Posterior cingulate gyrus (tissue), 11 donors: ENCODE measurements at regions not wholly inside any gene's neighbourhood (a gene's known extent, or its start where the extent isn't known, plus 50 kb on each side); places are given as distances from the start of the nearest gene placed in this dataset.

Source experiments
- DNase-seq, 10 donors: peaks; one replicate each; pipeline versions ENCODE4 v3.0.0 to v3.0.0-alpha.2; 2020 to 2021; ENCODE audit warnings: mixed read lengths in 3 of 10
- intact Hi-C: fragments of 100-400 bp; cut with DNase I; formaldehyde crosslinking; loops from one replicate; pipeline ENCODE4 v1.15.1; 2023

DNA sequence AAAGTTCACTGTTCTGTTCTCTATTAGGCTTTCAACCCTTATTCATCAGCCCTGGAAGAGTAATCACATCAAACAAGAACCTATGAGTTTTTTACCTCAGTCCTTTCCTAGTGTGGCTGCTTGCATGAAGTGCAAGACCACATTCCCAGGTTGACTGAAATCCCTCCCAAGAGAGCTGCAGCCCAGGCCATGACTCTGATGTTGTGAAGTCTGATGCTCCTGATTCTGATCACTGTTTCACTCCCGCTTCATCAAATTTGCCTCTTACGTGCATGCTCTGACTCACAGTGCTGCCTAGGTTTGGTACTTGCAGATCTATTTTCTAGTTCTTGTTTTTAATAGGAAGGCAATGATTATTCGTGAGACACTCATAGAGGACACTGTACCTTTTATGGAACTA is 58.2 kb upstream of the DSEL start:
- intact Hi-C loops: no loop called here
- no peak for DNase-seq

DNA sequence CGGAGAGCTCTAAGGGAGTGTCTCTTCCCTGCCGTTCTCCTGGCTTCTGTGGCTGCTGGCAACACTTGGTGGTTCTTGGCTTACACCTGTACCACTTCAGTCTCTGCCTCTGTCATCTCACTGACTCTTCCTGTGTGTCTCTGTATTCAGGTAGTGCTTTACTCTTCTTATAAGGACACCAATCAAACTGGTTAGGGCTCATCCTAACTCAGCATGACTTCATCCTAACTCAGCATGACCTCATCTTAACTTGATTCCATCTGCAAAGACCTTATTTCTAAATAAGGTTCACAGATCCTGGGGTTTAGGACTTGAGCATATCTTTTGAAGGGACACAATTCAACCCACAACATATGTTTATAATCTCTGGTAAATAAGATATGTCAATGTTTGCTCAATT is 51.6 kb upstream of the DSEL start:
- intact Hi-C loops: no loop called here
- no peak for DNase-seq
